ENCODE measurements at regions not wholly inside any gene's neighbourhood (a gene's known extent, or its start where the extent isn't known, plus 50 kb on each side); places are given as distances from the start of the nearest gene placed in this dataset.
"Not testable (repeated sequence)": the region's sequence is repeated elsewhere in the genome, so short reads cannot be mapped to it uniquely, and the experiment has no call there.

GRCh38 chr1:102821707-102822106 lies 286.6 kb downstream of the COL11A1 start:
- no peak for TF ChIP-seq CTCF (IDR thresholded peaks at IDR 0.05; ENCODE audit: borderline replicate concordance, control extremely low read depth, extremely low read depth, insufficient read depth, missing control alignments)
- DNase-seq (ENCODE audit: low spot score), result no peak
- in situ Hi-C loops (cut with MboI; ENCODE audit: low sequenced_read_pairs, unreplicated experiment), result no loop called here

GRCh38 chr1:102800406-102800805 lies 307.9 kb downstream of the COL11A1 start:
- TF ChIP-seq CTCF (IDR thresholded peaks at IDR 0.05; ENCODE audit: borderline replicate concordance, control extremely low read depth, extremely low read depth, insufficient read depth, missing control alignments), result no peak
- in situ Hi-C loops (cut with MboI; ENCODE audit: low sequenced_read_pairs, unreplicated experiment), result no loop called here

GRCh38 chr1:102799496-102799895 lies 308.8 kb downstream of the COL11A1 start:
- no peak for TF ChIP-seq CTCF (IDR thresholded peaks at IDR 0.05; ENCODE audit: borderline replicate concordance, control extremely low read depth, extremely low read depth, insufficient read depth, missing control alignments)
- in situ Hi-C loops (cut with MboI; ENCODE audit: low sequenced_read_pairs, unreplicated experiment), result no loop called here
- no peak for DNase-seq (ENCODE audit: low spot score)

More at GRCh38 chr1:102800406-102800805, 307.9 kb downstream of the COL11A1 start:
- DNase-seq (ENCODE audit: low spot score), result no peak

- in situ Hi-C loops (cut with MboI; ENCODE audit: low sequenced_read_pairs, unreplicated experiment), result no loop called here
- TF ChIP-seq CTCF (IDR thresholded peaks at IDR 0.05; ENCODE audit: borderline replicate concordance, control extremely low read depth, extremely low read depth, insufficient read depth, missing control alignments), result no peak
- no peak for DNase-seq (ENCODE audit: low spot score)
Observed at GRCh38 chr1:102798718-102799117, 309.6 kb downstream of the COL11A1 start.

GRCh38 chr1:102796429-102796828 lies 311.9 kb downstream of the COL11A1 start:
- no peak for DNase-seq (ENCODE audit: low spot score)
- TF ChIP-seq CTCF (IDR thresholded peaks at IDR 0.05; ENCODE audit: borderline replicate concordance, control extremely low read depth, extremely low read depth, insufficient read depth, missing control alignments), result no peak
- in situ Hi-C loops (cut with MboI; ENCODE audit: low sequenced_read_pairs, unreplicated experiment), result no loop called here

GRCh38 chr1:102790997-102791396 lies 317.3 kb downstream of the COL11A1 start:
- TF ChIP-seq CTCF (IDR thresholded peaks at IDR 0.05; ENCODE audit: borderline replicate concordance, control extremely low read depth, extremely low read depth, insufficient read depth, missing control alignments), result no peak
- no peak for DNase-seq (ENCODE audit: low spot score)
- in situ Hi-C loops (cut with MboI; ENCODE audit: low sequenced_read_pairs, unreplicated experiment), result no loop called here

- DNase-seq (ENCODE audit: low spot score); in situ Hi-C loops (cut with MboI; ENCODE audit: low sequenced_read_pairs, unreplicated experiment): not testable (repeated sequence)
Observed at GRCh38 chr1:102789951-102790350, 318.4 kb downstream of the COL11A1 start.

All from GM13976 (cell line).